SK-N-SH (cell line): ENCODE measurements at regions not wholly inside any gene's neighbourhood (a gene's known extent, or its start where the extent isn't known, plus 50 kb on each side); places are given as distances from the start of the nearest gene placed in this dataset.

Source experiments
- CTCF ChIP-seq: fragments of 200-600 bp; sonication (generic); IDR thresholded peaks from 2 replicates; pipeline ENCODE4 v1.6.1; 2017; ENCODE audit warnings: antibody characterized with exemption, mild to moderate bottlenecking, moderate library complexity
- RAD21 ChIP-seq: IDR thresholded peaks from 2 replicates; pipeline ENCODE4 v1.6.1; 2012; ENCODE audit warnings: mild to moderate bottlenecking, low read length
- RCOR1 ChIP-seq: fragments of 150-350 bp; IDR thresholded peaks from 2 replicates; pipeline ENCODE4 v1.6.1; 2017; ENCODE audit warnings: antibody characterized with exemption, low read length
- ZBTB33 ChIP-seq: IDR thresholded peaks from 2 replicates; pipeline ENCODE4 v1.4.0; 2012; ENCODE audit warnings: low read depth, borderline replicate concordance

GRCh38 chr18:73283788-73284187 lies 416.0 kb upstream of the NETO1 start:
- TF ChIP-seq ZBTB33 (no peak), RAD21 (no peak), RCOR1 (no peak), CTCF (no peak)
